ENCODE measurements at regions not wholly inside any gene's neighbourhood (a gene's known extent, or its start where the extent isn't known, plus 50 kb on each side); places are given as distances from the start of the nearest gene placed in this dataset.

- no peak for DNase-seq (ENCODE audit: low read depth)
- H3K4me3 ChIP-seq (ENCODE audit: low read depth, low read length), result no peak overlapping the region
- TF ChIP-seq CTCF (IDR thresholded peaks at IDR 0.05; ENCODE audit: insufficient read depth, low read depth, low read length, missing control alignments), result no peak
Measured at GRCh38 chr10:111295788-111296187, 219.0 kb downstream of the ADRA2A start.

- no peak overlapping the region for H3K4me3 ChIP-seq (ENCODE audit: low read depth, low read length)
- no peak for TF ChIP-seq CTCF (IDR thresholded peaks at IDR 0.05; ENCODE audit: insufficient read depth, low read depth, low read length, missing control alignments)
- no peak for DNase-seq (ENCODE audit: low read depth)
Measured at GRCh38 chr10:111297351-111297848, 220.6 kb downstream of the ADRA2A start.

DNA sequence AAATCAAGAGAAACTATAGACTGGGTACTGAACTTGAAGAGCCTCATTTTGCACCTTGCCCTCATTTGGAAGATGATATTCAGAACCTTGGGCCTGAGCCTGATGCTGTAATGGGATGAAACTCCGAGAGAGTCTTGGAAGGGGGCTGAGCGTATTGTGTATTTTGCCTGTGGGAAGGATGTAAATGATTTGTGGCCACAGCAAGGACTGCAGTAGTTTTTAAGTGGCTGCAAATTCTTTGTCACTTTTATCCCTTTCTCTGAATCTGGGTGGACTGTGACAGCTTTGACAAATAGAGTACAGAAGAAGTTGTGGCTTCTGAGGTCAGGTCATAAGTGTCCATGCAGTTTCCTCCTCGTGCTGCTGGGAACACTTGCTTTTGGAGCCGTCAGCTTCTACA is 221.2 kb downstream of the ADRA2A start:
- DNase-seq (ENCODE audit: low read depth), result peak; percentile 4
- no peak for TF ChIP-seq CTCF (IDR thresholded peaks at IDR 0.05; ENCODE audit: insufficient read depth, low read depth, low read length, missing control alignments)
- H3K4me3 ChIP-seq (ENCODE audit: low read depth, low read length), result no peak overlapping the region

DNA sequence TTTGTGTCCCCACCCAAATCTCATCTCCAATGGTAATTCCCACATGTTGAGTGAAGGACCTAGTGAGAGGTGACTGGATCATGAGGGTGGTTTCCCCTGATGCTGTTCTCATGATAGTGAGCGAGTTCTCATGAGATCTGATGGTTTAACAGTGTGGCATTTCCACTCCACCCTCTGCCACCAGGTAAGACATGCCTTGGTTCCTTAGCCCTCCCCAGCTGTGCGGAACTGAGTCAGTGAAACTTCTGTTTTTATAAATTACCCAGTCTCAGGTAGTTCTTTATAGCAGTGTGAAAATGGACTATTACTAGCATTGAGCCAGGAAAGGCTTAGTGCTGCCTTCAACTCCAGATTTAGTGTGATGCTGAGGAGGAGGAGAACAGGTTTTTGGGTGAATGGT is 222.2 kb downstream of the ADRA2A start:
- DNase-seq (ENCODE audit: low read depth), result no peak
- no peak overlapping the region for H3K4me3 ChIP-seq (ENCODE audit: low read depth, low read length)
- TF ChIP-seq CTCF (IDR thresholded peaks at IDR 0.05; ENCODE audit: insufficient read depth, low read depth, low read length, missing control alignments), result no peak

DNA sequence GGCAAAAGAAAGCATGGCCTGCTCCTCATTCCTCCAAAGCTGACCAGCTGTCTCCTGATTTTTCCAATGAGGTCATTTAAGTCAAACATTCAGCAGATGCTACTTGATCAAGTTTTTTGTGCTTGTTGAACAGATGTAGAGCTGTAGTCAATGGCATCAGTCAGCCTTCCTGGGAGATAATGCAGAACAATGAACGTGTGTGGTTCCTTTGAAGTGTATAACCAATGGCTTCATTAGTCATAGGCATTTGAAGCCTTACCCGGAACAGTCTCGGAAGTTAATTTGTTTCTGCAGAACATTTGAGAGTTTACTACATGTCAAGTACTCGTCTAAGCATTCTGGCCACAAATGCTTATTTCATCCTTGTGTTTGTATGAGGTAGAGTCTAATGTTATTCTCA is 227.1 kb downstream of the ADRA2A start:
- TF ChIP-seq CTCF (IDR thresholded peaks at IDR 0.05; ENCODE audit: insufficient read depth, low read depth, low read length, missing control alignments), result no peak
- no peak for DNase-seq (ENCODE audit: low read depth)
- H3K4me3 ChIP-seq (ENCODE audit: low read depth, low read length), result no peak overlapping the region

- DNase-seq (ENCODE audit: low read depth), result peak; percentile 17
- no peak overlapping the region for H3K4me3 ChIP-seq (ENCODE audit: low read depth, low read length)
- no peak for TF ChIP-seq CTCF (IDR thresholded peaks at IDR 0.05; ENCODE audit: insufficient read depth, low read depth, low read length, missing control alignments)
Measured at GRCh38 chr10:111316722-111317212, 239.9 kb downstream of the ADRA2A start.

- DNase-seq (ENCODE audit: low read depth), result no peak
- H3K4me3 ChIP-seq (ENCODE audit: low read depth, low read length), result no peak overlapping the region
- no peak for TF ChIP-seq CTCF (IDR thresholded peaks at IDR 0.05; ENCODE audit: insufficient read depth, low read depth, low read length, missing control alignments)
Measured at GRCh38 chr10:111319866-111320265, 243.0 kb downstream of the ADRA2A start.

All from GM12865 (cell line).